ENCODE measurements at regions not wholly inside any gene's neighbourhood (a gene's known extent, or its start where the extent isn't known, plus 50 kb on each side); places are given as distances from the start of the nearest gene placed in this dataset.

DNA sequence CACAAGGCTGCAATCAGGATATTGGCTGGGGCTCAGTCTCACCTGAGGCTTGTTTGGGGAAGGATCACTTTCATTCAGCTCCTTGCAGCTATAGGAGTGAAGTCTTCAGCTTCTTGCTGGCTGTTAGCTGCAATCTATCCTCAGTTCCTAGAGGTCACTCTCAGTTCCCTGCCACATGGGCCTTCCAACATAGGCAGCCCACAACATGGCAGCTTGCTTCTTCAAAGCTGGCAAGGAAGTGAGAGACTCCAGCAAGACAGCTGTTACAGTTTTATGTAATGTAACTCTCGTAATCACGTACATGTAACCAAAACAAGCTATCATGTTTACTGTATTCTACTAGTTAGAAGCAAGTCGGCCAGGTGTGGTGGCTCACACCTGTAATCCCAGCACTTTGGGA lies 226.9 kb downstream of the CDC5L start:
- no peak for DNase-seq

DNA sequence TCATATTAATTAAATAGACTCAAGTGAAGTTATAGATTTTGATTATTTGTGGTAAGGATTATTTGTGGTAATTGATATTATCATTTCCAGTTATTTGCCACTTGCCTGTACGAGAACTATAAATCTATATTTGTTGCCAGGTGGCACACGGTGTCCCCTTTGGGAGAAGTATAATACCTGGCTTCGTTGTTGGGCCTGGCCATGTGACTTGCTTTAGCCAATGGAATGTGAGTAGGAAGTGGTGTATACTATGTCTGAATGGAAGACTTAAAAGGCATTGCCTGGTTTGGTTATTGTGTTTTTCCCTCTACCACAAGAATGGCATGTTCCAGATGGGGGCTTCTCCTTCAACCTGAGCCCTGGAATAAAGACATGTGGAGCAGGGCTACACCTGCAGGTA lies 228.1 kb downstream of the CDC5L start:
- DNase-seq, result no peak

DNA sequence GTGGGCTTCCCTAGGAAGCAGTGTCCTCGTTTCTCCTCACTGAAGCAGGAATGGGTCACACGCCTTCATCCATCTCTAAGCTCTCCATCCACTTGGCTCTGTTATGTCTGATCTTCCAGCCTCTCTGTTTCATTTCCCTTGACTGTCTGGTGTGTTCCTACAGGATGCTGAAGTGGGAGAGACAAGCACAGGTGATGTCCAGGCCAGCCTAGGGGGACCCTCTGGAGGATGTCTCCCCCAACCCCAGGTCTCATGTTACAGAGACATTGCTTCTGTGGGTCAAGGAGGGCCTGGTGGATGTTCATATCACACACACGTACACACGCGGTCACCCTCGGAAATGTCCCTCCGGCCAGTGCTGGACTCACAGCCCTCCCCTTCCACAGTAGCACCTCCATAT lies 229.9 kb downstream of the CDC5L start:
- no peak for DNase-seq

DNA sequence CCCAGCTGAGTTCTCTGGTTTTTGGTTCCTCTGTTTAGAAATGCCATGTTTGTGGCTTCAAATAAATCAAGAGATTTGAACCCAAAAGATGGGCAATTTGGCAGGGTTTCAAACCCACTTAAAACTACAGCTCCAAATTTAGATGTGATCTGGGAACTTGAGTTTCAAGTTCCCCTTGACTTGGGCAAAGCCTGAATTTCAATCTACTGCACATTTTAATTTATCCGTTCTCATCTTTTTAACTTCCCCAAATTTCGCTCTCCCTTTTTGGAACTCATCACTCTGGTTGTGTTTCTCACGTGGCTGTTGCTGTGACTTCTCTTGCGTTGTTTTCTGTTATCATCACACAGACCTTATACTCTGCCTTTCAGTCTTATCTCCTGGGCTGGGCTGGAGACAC lies 230.9 kb downstream of the CDC5L start:
- DNase-seq, result no peak

DNA sequence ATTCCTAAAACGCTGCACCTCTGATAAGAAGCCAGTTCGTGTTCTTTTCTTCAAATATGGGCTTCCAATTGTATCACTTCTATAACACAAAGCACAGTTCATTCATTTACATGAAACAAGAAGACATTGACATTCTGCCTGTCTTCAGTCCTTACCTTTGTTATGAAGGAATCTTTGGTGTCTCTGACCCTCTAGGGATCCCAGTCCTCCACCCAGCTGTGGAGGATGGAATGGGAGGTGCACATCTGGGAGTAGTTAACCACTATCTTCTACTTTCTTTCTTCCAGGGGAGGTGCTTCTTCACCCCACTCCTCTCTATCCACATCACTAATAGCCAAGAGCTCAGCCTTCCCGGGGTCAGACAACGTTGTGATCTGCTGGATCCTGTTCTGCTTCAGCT lies 233.4 kb downstream of the CDC5L start:
- no peak for DNase-seq

DNA sequence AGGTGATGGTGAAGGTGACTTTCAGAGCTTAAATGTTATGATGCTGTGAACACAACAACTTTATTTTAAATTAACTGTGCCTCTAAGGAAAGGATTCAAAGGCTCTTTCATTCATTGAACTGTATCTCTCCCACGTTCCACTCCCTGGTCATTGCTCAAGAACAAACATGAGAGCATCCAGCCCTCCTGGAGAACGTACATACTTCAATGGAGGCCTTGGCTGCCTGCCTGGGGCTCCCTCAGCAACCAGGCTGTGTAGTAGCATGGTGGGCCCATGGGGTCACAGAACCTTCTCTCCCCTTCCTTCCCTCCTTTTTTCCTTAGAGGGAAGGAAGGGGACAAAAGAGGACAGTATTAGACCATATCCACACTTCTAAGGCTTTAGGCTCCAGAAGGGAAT lies 234.3 kb downstream of the CDC5L start:
- DNase-seq, result no peak

DNA sequence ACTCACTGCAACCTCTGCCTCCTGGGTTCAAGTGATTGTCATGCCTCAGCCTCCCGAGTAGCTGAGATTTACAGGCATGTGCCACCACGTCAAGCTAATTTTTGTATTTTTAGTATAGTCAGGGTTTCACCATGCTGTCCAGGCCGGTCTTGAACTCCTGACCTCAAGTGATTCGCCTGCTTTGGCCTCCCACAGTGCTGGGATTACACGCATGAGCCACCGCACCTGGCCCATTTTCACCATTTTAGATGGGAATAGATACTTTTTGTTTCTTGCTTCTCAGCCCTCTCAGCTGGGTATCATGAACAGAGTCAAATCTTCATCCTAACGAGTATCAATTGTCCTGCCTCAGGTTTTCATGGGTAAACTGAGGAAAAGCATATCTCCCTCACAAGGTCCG lies 235.0 kb downstream of the CDC5L start:
- DNase-seq, result no peak

DNA sequence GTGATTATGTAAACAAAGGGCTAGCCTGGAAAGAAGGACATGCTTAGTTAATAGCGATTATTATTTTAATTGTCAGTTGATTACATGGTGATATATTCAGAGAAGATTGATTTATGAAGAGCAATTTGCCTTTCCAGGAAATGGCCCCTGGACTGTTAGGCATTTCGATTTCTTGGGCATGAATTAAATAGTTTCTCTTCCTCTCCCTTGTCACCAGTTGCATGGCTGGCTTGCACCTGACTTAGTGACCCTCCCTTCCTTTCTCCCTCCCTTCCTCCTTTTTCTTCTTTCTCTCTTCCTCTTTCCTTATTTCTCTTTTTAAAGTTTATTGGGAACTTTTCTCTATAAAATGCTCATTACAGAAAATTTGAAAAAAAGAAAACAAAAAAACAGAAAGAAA lies 235.4 kb downstream of the CDC5L start:
- no peak for DNase-seq

DNA sequence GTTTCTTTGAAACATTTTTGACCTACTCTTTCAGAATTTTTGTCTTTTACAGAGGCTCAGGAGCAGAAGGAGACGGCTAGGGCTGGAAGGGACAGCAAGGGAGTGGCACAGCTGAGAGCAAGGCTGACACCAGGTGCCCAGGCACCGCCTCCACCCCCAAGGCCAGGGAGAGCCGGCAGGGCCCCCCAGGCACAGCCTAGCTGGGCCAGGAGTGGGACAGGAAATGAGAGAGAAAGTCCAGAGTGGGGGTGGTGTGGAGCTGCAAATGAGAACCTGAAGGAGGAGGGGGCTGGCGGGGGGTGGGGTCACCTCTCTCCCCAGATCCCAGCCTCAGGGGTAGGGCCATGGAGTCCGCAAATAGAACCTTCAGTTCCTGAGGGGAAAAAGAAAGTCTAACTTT lies 236.7 kb downstream of the CDC5L start:
- no peak for DNase-seq

DNA sequence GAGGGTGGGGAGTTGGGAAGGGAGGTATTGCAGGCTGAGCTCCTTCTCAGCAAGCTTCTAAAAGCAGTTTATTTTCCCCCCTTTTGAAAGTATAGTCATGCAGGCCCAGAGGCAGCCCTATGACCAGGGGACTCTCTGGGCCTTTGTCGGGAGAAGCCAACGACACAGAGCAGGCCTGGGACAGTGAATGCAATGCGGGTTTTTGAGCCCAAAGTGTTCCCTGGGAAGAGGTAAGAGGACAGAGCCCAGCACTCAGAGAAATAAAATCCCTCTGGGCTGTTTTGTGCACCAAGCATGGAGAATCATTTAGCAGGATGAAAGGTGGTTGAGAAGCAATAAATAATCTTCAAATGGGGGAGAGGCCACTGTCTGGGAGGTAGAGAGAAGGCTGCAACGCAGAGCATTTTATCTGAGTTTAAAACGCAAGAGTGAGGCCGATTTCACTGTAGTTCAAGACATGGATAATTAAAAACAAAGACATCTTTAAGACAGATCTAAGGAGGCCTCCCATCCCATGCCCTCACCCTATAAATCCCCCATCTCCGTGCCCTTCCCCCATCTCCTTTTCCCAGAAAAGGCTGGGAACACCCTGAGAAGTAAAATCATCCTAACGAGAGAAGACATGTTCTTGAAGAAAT lies 237.5 kb downstream of the CDC5L start:
- no peak for DNase-seq

DNA sequence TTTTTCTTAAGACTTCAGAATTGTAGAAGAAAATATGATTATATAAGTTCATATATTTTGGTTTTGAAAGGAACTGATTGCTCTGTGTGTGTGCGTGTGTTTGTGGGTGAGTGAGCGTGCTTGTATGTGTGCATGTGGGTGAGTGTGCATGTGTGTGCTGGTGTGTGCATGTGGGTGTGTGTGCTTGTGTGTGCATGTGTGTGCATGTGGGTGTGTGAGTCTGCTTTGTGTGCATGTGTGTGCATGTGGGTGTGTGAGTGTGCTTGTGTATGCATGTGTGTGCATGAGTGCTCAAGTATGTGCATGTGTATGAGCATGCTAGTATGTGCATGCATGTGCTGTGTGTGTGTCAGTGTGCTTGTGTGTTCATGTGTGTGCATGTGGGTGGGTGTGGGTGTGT lies 238.5 kb downstream of the CDC5L start:
- no peak for DNase-seq

DNA sequence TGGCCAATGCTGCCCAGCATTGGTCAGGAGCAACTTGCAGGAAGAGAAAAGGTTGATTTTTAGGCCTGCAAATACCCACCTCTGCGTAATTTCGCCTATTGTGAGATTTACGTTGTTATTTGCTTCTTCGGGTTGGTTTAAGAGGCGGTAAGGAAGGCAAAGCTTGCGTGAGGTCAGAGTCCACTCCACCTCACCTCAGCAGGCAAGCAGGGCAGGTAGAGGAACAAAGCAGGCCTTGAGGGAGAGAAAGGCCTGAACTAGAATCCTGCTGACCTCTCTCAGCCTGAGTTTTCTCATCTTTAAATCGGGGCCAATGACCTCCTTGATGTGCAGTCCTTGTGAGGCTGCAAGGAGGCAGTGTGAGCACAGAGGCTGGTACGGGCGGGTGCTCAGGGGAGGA lies 239.1 kb downstream of the CDC5L start:
- no peak for DNase-seq

DNA sequence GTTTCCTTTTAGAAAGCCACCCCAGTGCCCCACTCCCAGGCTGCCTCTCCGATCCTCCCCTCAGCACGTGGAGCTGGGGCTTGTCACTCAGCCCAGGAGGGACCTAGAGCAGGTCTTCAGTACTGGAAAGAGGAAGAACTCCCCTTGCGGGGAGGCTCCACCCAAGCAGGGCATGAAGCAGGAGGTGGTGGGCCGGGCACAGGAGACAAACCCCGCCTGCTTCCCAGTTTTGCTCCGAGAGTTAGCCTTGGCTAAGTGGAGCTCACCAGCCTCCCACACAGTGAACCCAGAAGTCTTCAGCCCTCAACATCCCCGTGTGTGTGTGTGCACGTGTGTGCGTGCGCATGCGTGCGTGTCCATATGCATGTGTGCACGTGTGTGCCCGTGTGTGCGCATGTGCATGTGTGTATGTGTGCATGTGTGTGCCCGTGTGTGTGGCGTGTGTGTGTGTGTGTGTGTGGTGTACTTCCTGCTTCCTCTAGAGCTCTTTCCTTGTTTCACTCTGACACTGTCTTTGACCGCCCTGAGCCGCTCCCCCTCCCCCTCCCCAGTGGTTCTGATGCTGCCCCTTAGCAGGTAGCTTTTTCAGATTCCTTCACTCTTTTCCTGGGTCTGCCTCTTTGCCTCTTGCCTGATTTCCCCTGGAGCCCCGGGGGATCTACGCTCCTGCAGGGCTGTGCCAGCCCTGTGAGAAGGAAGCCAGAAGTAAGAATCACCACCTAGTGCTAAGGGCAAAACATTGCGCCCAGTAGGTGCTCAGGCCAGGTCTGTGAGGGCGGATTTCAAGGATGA lies 239.8 kb downstream of the CDC5L start:
- DNase-seq, result no peak

DNA sequence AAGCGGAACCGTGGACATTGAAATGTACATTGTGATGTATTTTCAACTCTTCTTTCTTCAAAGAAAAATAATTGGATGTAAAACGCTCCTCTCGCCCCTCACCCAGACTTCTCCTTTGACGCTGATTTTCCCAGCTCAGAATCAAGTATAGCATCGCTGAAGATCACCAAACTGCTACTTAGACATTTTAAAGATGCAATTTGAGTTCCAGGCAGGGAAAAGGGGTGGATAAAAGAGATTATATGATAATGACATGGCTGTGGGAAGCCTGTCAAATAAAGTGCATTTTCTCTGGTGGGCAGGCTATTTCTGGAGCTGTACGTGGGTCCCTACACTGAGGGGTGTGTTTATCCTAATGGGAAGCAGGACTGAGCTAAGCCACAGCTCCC lies 240.4 kb downstream of the CDC5L start:
- no peak for DNase-seq

DNA sequence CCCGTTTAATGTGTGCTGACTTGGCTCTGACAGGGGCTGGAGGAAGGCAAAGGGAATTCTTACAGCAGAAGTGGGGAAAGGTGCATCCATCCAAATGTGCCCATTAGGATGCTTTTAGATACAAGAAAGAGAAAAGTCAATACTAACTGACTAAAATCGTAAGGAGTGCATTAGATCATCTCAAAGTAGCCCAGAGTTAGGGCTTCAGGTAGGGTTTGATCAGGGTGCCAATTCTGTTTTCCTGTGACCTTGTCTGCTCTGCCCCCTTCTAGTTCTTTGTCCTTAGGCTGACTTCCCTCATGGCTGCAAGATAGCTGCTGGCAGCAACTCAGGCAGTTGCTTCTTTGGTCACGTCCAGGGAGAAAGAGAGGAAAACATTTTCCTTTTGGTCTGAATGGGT lies 240.8 kb downstream of the CDC5L start:
- no peak for DNase-seq

DNA sequence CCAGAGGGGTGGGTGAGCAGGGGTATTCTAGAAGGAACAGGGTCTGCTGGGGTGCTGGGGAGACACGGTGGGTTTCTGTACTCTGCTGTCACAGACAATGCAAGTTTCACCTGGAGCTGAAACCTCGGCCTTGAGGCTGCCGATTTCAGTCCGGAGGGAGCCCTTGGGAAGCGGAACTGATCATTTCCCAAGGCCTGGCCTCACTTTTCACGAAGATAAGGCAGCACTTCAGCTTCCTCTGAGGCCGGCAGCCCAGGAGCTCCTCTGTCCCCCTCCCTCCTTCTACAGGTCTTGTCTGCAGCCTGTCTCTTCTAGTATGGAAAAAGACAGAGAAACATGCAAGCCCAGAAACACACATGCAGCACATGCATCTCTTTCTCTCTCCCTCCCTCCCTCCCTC lies 242.1 kb downstream of the CDC5L start:
- DNase-seq, result no peak

DNA sequence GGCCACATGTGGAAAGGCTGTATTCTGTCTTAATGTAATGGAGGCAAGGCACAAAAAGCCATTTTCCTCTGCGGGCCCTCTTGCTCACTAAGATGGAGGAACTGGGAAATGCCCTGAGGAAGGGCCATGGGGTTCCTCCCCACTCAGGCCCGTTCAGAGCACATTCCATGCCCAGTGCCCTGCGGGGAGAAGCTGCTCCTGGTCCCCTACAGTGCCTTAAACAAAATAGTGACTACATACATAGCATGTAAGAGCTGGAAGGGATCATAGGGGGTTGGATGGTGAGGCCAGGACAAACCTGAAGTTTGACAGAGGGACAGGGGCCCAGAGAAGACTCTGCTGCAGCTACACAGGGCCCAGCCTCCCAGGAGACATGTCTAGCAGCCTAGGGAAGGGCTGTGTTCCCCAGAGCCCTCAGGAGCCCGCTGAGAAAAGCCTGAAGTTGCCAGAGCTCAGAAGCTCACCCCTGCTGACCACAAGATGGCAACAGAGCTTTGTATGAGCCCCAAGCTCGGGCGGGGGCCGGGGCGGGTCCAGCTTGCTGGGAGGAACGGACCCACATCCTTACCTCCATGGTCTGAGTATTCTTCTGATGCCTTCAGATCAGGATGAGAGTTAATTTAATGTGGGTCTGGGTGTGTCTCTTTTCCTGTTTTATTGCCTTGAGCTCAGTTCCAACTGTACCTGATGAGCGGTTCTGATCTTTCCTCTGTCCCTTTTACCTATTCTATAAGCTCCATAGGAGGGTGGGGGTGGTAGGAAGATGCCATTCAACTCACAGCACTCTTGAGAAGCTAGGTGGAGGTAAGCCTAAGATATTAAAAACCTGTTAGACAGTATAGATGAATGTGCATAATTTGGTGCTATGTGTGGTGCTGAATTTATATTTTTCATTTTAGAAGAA lies 242.9 kb downstream of the CDC5L start:
- peak; percentile 25 for DNase-seq

DNA sequence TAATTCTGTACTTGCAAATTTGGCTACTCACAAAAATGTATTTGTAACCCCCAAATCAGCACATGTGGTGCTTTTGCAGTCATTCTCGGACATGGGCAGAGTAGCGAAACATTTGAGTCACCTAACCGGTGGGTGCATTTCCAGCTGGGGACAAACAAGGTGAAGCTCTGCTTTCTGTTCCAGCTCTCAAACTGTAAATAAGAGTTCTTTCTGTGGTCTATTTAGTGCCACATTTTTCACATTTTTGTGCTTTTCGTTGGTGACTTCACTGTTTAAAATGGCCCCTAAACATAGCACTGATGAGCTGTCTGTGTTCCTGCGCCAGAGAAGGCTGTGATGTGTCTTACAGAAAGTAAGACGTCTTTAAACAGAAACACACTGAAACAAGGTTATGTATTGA lies 244.5 kb downstream of the CDC5L start:
- no peak for DNase-seq

DNA sequence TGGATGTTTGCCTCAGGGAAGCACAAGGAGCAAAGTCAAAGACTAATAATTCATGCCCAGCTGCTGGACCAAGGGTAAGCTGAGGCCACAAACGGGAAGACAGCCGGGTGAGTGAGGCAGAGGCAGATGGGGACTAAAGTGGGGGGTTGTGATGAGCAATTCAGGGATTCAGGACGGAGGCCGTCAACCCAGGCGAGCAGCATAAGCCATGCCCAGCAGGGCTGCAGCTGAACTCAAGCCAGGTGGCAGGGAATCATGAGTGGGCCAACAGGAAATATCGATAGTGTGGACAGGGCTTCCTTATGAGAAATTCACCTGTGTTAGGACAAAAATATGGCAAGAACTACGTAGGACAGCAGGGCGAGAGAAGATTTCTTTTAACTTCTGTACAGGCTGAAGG lies 246.8 kb downstream of the CDC5L start:
- DNase-seq, result no peak

DNA sequence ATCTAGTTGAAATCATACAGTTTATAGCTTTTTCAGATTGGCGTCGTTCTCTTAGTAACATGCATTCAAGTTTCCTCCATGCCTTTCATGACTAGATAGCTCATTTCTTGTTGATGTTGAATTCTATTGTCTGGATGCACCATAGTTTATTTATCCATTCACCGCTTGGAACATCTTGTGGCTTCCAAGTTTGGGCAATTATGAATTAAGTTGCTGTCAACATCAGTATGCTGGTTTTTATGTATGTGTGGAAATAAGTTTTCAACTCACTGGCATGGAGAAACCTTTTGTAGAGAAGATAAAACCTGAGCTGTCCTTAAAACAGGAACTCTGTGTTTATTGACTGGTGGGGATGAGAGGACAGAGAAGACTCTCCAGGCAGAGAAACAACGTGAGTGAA lies 248.0 kb downstream of the CDC5L start:
- DNase-seq, result no peak

DNA sequence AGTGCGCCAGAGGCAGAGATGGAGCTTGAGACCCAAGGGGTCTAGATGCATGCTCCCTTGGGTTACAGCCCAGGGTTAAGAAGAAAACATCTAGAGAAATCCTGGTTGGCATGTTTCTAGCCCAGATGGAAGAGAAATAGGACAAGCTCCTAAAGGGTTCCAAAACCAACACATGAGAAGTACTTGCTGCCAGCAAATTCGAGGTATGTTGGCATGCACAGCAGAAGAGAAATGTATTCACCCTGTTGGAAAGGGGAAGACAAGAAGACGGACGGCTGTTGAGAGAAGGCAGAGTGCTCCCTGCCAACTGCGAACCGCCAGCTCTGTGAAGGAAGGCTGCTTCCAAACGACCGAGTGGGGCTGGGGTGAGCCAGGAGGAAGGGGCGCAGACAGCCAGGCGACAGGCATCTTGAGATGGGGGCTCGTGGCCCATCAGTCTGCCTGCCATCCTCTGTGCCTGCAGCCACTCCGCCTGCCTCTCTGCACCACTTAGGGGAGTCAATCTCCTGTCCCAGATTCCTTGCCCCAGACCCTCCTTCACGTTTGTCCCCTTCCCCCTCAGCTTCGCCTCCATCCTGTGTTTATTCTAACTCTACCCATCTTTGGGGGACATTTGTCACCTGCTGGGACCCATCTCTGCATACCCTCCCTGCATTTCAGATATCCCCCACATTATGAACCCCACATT lies 249.2 kb downstream of the CDC5L start:
- no peak for DNase-seq

DNA sequence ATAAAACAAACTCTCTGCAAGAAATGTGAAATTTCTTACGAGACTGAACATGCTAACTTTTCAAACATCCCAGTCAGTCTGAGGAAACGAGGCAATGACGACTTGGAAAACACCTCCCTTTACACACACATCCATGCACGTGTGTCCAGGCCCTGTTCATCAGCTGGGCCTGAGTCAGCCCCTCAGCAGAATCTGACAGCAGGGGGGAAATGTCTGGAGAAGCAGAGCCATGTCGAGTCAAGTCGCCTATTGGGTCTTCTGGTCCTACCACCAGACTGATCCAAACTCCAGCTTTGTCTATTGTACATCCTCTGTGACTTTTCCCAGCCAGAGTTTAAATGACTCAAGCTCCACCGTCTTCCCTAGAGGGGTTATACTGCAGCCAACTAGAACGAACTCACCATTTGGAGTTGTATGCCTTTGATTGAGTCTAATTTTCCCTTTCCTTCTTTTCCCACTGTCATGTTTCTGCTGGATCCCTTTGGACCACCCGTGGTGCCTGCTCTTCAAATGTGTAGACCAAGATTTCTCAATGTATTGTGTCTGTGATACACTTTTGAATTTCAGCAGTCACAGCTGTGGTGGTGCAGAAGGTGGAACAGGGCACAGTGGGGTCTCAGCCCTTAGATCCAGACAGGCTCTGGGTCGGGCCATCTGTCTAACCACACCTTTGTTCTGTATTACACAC lies 254.0 kb downstream of the CDC5L start:
- no peak for DNase-seq

DNA sequence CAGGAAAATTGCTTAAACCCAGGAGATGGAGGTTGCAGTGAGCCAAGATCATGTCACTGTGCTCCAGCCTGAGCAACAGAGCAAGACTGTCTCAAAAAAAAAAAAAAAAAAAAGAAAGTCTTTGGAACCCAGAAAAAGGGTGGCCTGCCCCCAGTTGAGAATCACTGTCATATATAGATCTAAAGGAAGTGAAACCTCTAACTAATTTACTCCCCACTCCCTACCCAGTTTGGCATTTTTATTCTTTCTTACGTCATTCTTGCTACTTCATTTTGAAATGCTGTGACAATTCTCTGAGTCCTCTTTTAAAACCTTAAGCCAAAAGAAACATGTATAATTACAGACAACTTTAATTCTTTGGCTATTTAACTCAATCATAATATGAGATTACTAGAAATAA lies 254.8 kb downstream of the CDC5L start:
- no peak for DNase-seq
